H1 (cell line): ENCODE measurements at regions not wholly inside any gene's neighbourhood (a gene's known extent, or its start where the extent isn't known, plus 50 kb on each side); places are given as distances from the start of the nearest gene placed in this dataset.

ENCODE experiments used
- CTCF ChIA-PET: fragments of 300-600 bp; sonication (Branson Sonifier 250); formaldehyde crosslinking; loops from one replicate; lab custom pipeline; 2021; ENCODE audit not compliant: partially characterized antibody; lab: Charles Lee
- POLR2A ChIA-PET: fragments of 300-600 bp; sonication (Branson Sonifier 250); formaldehyde crosslinking; loops from one replicate; lab custom pipeline; 2021; ENCODE audit warnings: inconsistent platforms; ENCODE audit not compliant: partially characterized antibody; lab: Charles Lee
- DNase-seq, 2 experiments: peaks; one replicate each; pipeline versions ENCODE4 v3.0.0 to v3.0.0-alpha.2; 2010 to 2022; ENCODE audit warnings: low spot score in 2 of 2, low read depth in 1 of 2, mixed read lengths in 1 of 2
- FAIRE-seq: peaks from 2 replicates; lab custom pipeline; 2011; peaks lifted over from hg19 to GRCh38; lab: Jason Lieb, UNC
- H2AFZ ChIP-seq: 2 replicates; pipeline ENCODE4 v1.8.1; 2012; ENCODE audit warnings: low read length, inconsistent platforms
- H2AK5ac ChIP-seq: 2 replicates; pipeline ENCODE4 v1.6.1; 2013; ENCODE audit warnings: low read depth, low read length
- H2BK120ac ChIP-seq: replicated peaks from 2 replicates; pipeline ENCODE3; 2013; ENCODE audit warnings: low read depth, low read length, inconsistent platforms
- H2BK12ac ChIP-seq: 2 replicates; pipeline ENCODE4 v1.6.1; 2013; ENCODE audit warnings: low read depth, low read length
- H2BK15ac ChIP-seq: 2 replicates; pipeline ENCODE4 v1.6.1; 2013; ENCODE audit warnings: low read length
- H2BK20ac ChIP-seq: 2 replicates; pipeline ENCODE4 v1.6.1; 2013; ENCODE audit warnings: low read length
- H2BK5ac ChIP-seq: 2 replicates; pipeline ENCODE4 v1.6.1; 2013; ENCODE audit warnings: low read depth, low read length
- H3K14ac ChIP-seq: 2 replicates; pipeline ENCODE4 v1.6.1; 2013; ENCODE audit warnings: inconsistent platforms; ENCODE audit not compliant: insufficient read length
- H3K18ac ChIP-seq: 2 replicates; pipeline ENCODE4 v1.6.1; 2013; ENCODE audit warnings: low read length; ENCODE audit errors: extremely low read depth
- H3K23ac ChIP-seq: 2 replicates; pipeline ENCODE4 v1.6.1; 2013; ENCODE audit warnings: inconsistent platforms; ENCODE audit not compliant: insufficient read length
- H3K23me2 ChIP-seq: 2 replicates; pipeline ENCODE4 v1.6.1; 2013; ENCODE audit warnings: low read depth, low read length
- H3K27ac ChIP-seq: 2 replicates; pipeline ENCODE4 v1.6.1; 2011; ENCODE audit warnings: low read depth, low read length, inconsistent platforms
- H3K27me3 ChIP-seq, 4 experiments: replicated peaks in 1 of 4; 1 replicate in 1 of 4; 2 replicates in 3 of 4; pipeline versions ENCODE4 v1.6.1 to v1.8.1; 2011 to 2013; ENCODE audit warnings: low read length in 3 of 4, mild to moderate bottlenecking in 3 of 4, inconsistent platforms in 2 of 4, mixed read lengths in 2 of 4, moderate library complexity in 1 of 4; ENCODE audit not compliant: control insufficient read depth in 3 of 4, insufficient read depth in 3 of 4; ENCODE audit errors: extremely low read depth in 1 of 4
- H3K36me3 ChIP-seq, 4 experiments: 2 replicates each; pipeline versions ENCODE4 v1.6.1 to v1.8.1; 2011 to 2013; ENCODE audit warnings: mild to moderate bottlenecking in 4 of 4, low read length in 3 of 4, moderate library complexity in 2 of 4, control low read depth in 1 of 4, inconsistent platforms in 1 of 4; ENCODE audit not compliant: insufficient read depth in 4 of 4, control insufficient read depth in 2 of 4
- H3K4ac ChIP-seq: replicated peaks from 2 replicates; pipeline ENCODE3; 2013; ENCODE audit warnings: low read length, low read depth, mixed read lengths, inconsistent platforms; ENCODE audit not compliant: insufficient read length
- H3K4me1 ChIP-seq, 4 experiments: replicated peaks in 1 of 4; 1 replicate in 1 of 4; 2 replicates in 3 of 4; pipeline versions ENCODE4 v1.6.1 to v1.8.1; 2011 to 2013; ENCODE audit warnings: low read length in 3 of 4, inconsistent platforms in 2 of 4, mixed read lengths in 1 of 4; ENCODE audit not compliant: insufficient read depth in 4 of 4, control insufficient read depth in 3 of 4
- H3K4me2 ChIP-seq, 2 experiments: 2 replicates each; pipeline versions ENCODE4 v1.6.1 to v1.8.1; 2011 to 2013; ENCODE audit warnings: low read depth in 2 of 2, low read length in 2 of 2, control low read depth in 1 of 2, inconsistent platforms in 1 of 2, mild to moderate bottlenecking in 1 of 2; ENCODE audit not compliant: insufficient read depth in 1 of 2
- H3K4me3 ChIP-seq, 4 experiments: fragments of 200-600, 300-600 bp in 1 of 4; sonication (generic), shearing (Covaris generic), sonication (Bioruptor Twin) in 1 of 4; 2 replicates each; pipeline versions ENCODE4 v1.5.1 to v1.8.1; 2011 to 2016; ENCODE audit warnings: low read length in 4 of 4, low read depth in 3 of 4, control low read depth in 2 of 4, inconsistent platforms in 2 of 4, mild to moderate bottlenecking in 2 of 4, mixed read lengths in 1 of 4, moderate library complexity in 1 of 4; ENCODE audit not compliant: insufficient read depth in 2 of 4; ENCODE audit errors: extremely low read depth in 1 of 4
- H3K56ac ChIP-seq: replicated peaks from 2 replicates; pipeline ENCODE3; 2013; ENCODE audit warnings: low read depth, mild to moderate bottlenecking, mixed read lengths, low read length, inconsistent platforms; ENCODE audit not compliant: insufficient read length
- H3K79me1 ChIP-seq: 2 replicates; pipeline ENCODE4 v1.6.1; 2013; ENCODE audit warnings: low read depth, low read length, control low read depth
- H3K79me2 ChIP-seq, 2 experiments: 2 replicates each; pipeline versions ENCODE4 v1.6.1 to v1.8.1; 2012 to 2013; ENCODE audit warnings: low read length in 2 of 2, mild to moderate bottlenecking in 2 of 2, inconsistent platforms in 1 of 2; ENCODE audit not compliant: insufficient read depth in 2 of 2, control insufficient read depth in 1 of 2
- H3K9ac ChIP-seq, 4 experiments: replicated peaks in 1 of 4; 1 replicate in 1 of 4; 2 replicates in 3 of 4; pipeline versions ENCODE4 v1.6.1 to v1.8.1; 2011 to 2013; ENCODE audit warnings: low read depth in 3 of 4, low read length in 3 of 4, control low read depth in 2 of 4, mild to moderate bottlenecking in 2 of 4, moderate library complexity in 2 of 4, inconsistent platforms in 1 of 4; ENCODE audit errors: extremely low read depth in 1 of 4
- H3K9me3 ChIP-seq, 2 experiments: 2 replicates each; pipeline versions ENCODE4 v1.6.1 to v1.8.1; 2012 to 2013; ENCODE audit warnings: mild to moderate bottlenecking in 2 of 2, moderate library complexity in 2 of 2, control low read depth in 1 of 2, inconsistent platforms in 1 of 2, low read depth in 1 of 2, low read length in 1 of 2, mixed read lengths in 1 of 2; ENCODE audit not compliant: insufficient read depth in 2 of 2
- H4K20me1 ChIP-seq, 2 experiments: replicated peaks in 1 of 2; 2 replicates each; pipeline versions ENCODE3 to v1.8.1; 2011 to 2013; ENCODE audit warnings: inconsistent platforms in 2 of 2, low read length in 2 of 2, mild to moderate bottlenecking in 1 of 2; ENCODE audit not compliant: insufficient read depth in 2 of 2, control insufficient read depth in 1 of 2
- H4K5ac ChIP-seq: 2 replicates; pipeline ENCODE4 v1.6.1; 2013; ENCODE audit warnings: low read length, low read depth, mixed read lengths, inconsistent platforms; ENCODE audit not compliant: insufficient read length
- H4K8ac ChIP-seq: 2 replicates; pipeline ENCODE4 v1.8.0; 2013; ENCODE audit warnings: mild to moderate bottlenecking, moderate library complexity, low read length, inconsistent platforms; ENCODE audit not compliant: insufficient read depth; ENCODE audit errors: extremely low read depth
- H4K91ac ChIP-seq: replicated peaks from 2 replicates; pipeline ENCODE3; 2013; ENCODE audit warnings: low read length, mixed read lengths, inconsistent platforms; ENCODE audit not compliant: insufficient read length
- ATF2 ChIP-seq: IDR thresholded peaks from 2 replicates; pipeline ENCODE4 v1.6.1; 2012; ENCODE audit warnings: low read length, inconsistent platforms
- MAFK ChIP-seq: IDR thresholded peaks from 2 replicates; pipeline ENCODE4 v1.6.1; 2012; ENCODE audit warnings: low read depth, mild to moderate bottlenecking, improper control_type of control experiment, low read length
- WGBS, 2 experiments: shearing (Covaris generic) in 1 of 2; methylation state at CpG; one replicate each; pipeline versions ENCODE4 v1.1.6 to v1.1.7; 2013 to 2015; ENCODE audit warnings: low lambda C conversion rate in 2 of 2, mixed read lengths in 2 of 2, inconsistent platforms in 1 of 2, low coverage in 1 of 2, missing lambda C conversion rate in 1 of 2; ENCODE audit not compliant: insufficient replicate concordance in 2 of 2, insufficient coverage in 1 of 2, insufficient read length in 1 of 2; ENCODE audit errors: extremely low coverage in 1 of 2, missing lambda C conversion rate in 1 of 2; 5-methylcytosine and 5-hydroxymethylcytosine counted together

GRCh38 chr2:11950896-11951295 is 204.5 kb downstream of the LPIN1 start:
- H4K5ac ChIP-seq, result no peak overlapping the region
- H3K18ac ChIP-seq, result no peak overlapping the region
- no peaks in the 10 kb centered on the region for H3K9me3 ChIP-seq
- H3K4ac ChIP-seq, result no peak overlapping the region
- H3K4me2 ChIP-seq, result no peak overlapping the region
- H3K79me1 ChIP-seq, result no peaks in the 10 kb centered on the region
- H4K91ac ChIP-seq, result no peak overlapping the region
- H3K56ac ChIP-seq, result no peak overlapping the region
- H3K27me3 ChIP-seq, result no peaks in the 10 kb centered on the region
- ChIA-PET POLR2A (no interaction called here), CTCF (interaction anchor here (1.8 kb wide), 1 partner anchor 122 kb away, joined by 10 read pairs; no protein-coding TSS in a partner anchor)
- no peak overlapping the region for H2AK5ac ChIP-seq
- H3K23ac ChIP-seq, result no peak overlapping the region
- H3K79me2 ChIP-seq, result no peaks in the 10 kb centered on the region
- no peak overlapping the region for H3K4me3 ChIP-seq
- no peak overlapping the region for H3K9ac ChIP-seq
- no peaks in the 10 kb centered on the region for H3K36me3 ChIP-seq
- WGBS, 2 experiments, result 91% methylated on average over 2 of the region's 2 CpGs; no CpG with 5 or more reads in 1 of the 2 experiments
- no peaks in the 10 kb centered on the region for H4K20me1 ChIP-seq
- no peaks in the 10 kb centered on the region for H3K4me1 ChIP-seq
- no peak overlapping the region for H3K27ac ChIP-seq
- H2AFZ ChIP-seq, result no peak overlapping the region
- H4K8ac ChIP-seq, result no peak overlapping the region
- DNase-seq (no peak), FAIRE-seq (no peak)
- H2BK15ac ChIP-seq, result no peak overlapping the region
- H3K14ac ChIP-seq, result no peak overlapping the region
- H3K23me2 ChIP-seq, result no peaks in the 10 kb centered on the region
- TF ChIP-seq MAFK (peak; percentile 25; the same call in 1 of the 2 replicates), ATF2 (no peak)
- H2BK5ac ChIP-seq, result no peak overlapping the region
- no peak overlapping the region for H2BK20ac ChIP-seq
- no peak overlapping the region for H2BK120ac ChIP-seq
- H2BK12ac ChIP-seq, result no peak overlapping the region
